Stomach (tissue), 4 donors: ENCODE measurements at regions not wholly inside any gene's neighbourhood (a gene's known extent, or its start where the extent isn't known, plus 50 kb on each side); places are given as distances from the start of the nearest gene placed in this dataset.

Experiments
- CTCF ChIP-seq, 7 experiments: fragments of 450-650 bp in 4 of 7; fragments of 200-600 bp in 3 of 7; sonication (generic) in 3 of 7; IDR thresholded peaks; one replicate each; pipeline ENCODE4 v1.5.1; 2016 to 2019; ENCODE audit warnings: antibody characterized with exemption in 7 of 7, control low read depth in 2 of 7, mild to moderate bottlenecking in 1 of 7
- POLR2A ChIP-seq, 4 donors: fragments of 450-650 bp; IDR thresholded peaks; one replicate each; pipeline ENCODE4 v1.6.1; 2016; ENCODE audit warnings: antibody characterized with exemption in 4 of 4, control low read depth in 2 of 4, mild to moderate bottlenecking in 1 of 4, moderate library complexity in 1 of 4

- TF ChIP-seq POLR2A (IDR thresholded peaks at IDR 0.05) (no peak), CTCF (IDR thresholded peaks at IDR 0.05) (no peak)
Measured at GRCh38 chr11:91435694-91436395, 788.8 kb upstream of the FAT3 start.
